ENCODE measurements at regions not wholly inside any gene's neighbourhood (a gene's known extent, or its start where the extent isn't known, plus 50 kb on each side); places are given as distances from the start of the nearest gene placed in this dataset.

DNA sequence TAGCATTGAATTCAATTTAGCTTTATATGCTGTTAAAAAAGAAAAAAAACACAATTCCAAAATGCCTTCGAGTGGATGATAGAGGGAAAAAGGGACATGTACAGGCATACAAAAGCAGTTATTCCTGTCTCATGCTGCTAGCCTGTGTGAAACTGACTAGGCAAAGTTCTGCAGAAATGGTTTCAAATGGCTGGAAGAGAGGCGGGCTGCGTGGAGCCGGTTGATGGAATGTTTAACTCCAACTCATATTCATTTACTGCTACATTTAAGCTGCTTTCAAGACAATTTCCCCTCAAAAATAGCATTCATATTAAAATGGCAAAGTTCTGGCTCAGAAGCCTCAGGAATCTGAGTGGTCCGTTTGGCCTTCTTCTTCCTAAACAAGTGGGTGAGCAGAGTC, 143.8 kb upstream of the PPARGC1A start:
- DNase-seq, result no peak

DNA sequence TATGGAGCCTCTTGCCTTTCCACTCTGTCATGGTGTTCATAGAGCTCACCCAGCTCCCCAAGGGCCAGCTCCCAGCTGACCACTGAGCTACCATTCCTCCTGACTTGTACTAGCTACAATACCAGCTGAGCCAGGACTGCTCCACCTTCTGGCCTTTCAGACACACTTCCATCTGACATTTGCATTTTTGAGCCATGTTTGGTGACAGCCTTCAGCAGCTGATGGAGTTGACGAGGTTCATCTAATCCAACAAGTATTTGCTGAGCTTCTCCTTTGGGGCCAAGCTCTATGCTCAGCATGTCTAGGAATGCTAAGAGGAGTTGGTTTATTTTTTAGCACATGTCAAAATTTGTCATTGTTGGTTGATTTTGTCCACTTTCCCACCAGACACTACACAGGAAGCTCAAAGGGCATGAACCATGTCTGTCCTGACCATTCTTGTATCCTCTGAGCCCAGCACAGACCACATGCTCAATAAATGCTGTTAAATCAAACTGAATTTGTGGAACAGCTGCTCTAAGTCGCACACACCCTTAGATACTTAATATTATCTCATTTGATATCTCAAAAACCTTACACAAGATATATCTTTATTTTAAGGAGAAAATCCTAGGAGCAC, 142.6 kb upstream of the PPARGC1A start:
- no peak for DNase-seq

DNA sequence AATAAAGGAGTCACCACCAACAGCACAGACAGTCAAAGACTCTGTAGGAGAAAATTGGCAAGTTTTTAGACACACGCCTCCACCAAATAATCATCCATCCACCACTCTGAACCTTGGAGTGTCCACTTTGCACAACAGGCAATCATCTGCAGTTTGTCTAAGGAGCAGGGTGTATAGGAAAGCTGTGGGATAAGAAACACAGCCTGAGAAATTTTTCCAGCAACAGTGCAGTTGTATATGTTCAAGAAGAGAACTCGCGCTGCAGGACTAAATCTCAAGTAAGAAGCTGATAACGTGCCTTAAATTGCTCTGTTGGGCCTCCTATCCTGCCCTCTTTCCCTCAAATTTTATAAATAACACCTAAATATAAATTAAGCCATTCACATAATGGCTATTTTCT, 136.7 kb upstream of the PPARGC1A start:
- DNase-seq, result no peak

DNA sequence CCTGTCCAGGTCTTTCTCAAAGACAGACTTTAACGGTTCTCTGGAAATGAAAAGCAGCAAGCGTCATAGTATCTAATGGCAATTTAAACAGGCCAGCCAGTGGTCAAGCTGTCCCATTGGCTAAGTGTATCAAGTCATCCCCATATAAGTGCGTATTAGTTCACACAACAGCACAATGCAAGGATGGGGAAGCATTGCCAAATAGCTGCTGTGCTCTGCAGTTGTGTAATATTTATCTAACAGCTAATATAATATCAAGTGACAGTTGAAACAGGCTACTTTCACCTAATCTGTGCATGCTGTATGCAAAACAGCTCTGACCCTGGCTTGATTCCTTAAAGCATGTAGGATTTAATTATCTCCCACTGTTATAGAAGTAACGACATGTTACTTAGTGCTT, 134.8 kb upstream of the PPARGC1A start:
- no peak for DNase-seq

DNA sequence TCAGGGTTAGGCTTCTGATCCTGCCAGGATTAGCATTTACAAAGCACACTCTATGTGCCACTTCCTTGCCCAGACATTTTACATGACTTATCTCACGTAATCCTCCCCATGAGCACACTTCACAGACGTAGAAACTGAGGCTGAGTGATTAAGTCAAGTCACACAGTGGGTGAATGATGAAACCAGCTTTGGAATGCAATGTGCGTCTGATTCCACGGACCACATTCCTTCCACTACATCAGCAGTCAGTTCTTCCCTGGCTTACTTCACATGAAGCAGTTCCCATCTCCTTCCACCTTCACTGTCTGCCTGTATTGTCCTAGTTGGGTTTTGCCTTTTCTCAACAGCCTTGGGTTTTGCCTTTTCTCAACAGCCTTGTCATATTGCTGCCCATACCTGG, 134.3 kb upstream of the PPARGC1A start:
- no peak for DNase-seq

DNA sequence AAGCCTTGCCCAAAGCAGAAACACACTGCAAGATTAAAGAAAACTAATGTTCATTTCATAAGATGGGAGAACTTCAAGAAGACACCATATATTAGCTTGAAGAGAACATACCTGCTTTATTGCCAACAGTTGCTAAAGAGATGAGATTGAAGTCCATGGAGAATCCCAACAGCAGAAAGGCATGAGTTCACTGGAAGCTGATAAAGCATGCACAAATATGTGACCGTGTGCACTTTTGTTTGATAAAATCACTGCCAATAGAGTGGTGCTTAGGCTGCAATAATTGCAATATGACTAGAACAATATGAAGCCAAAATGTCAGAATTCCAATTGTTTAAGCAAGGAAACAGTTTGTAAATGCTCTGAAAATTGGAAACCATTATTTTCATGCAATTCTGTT, 125.9 kb upstream of the PPARGC1A start:
- DNase-seq, result no peak

DNA sequence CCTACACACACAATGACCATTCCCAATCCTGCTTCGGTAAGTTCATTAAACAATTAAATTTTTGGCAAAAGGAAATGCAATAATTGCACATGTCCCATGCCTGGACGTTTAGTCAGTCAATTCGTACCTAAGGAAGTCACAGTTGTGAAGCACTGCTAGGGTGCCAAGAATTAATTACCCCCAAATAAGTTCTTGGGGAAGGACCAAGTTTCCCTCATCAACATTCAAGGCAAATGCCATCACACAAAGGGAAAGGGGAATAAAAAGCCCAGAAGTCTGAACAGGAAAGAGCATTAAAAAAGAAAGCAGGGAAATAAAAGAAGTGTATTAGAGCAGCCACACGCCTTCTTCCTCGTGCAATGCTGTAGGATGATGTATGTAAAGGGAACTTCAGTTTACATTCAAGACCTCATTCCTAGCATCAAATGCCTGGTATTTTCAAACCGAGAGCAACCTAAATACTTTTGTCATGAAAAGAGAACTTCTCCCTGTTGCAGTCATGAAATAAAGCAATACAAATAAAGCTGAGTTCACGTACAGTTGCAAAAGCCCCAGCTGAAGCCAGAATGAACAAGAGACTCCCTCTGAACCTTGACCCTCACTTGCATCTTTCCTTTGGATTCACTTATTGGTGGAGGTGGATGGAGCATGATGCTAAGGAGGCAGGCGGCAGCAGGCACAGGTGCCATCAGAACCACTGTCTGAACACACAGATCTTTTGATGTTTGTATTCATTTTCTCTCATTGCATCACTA, 124.0 kb upstream of the PPARGC1A start:
- no peak for DNase-seq

DNA sequence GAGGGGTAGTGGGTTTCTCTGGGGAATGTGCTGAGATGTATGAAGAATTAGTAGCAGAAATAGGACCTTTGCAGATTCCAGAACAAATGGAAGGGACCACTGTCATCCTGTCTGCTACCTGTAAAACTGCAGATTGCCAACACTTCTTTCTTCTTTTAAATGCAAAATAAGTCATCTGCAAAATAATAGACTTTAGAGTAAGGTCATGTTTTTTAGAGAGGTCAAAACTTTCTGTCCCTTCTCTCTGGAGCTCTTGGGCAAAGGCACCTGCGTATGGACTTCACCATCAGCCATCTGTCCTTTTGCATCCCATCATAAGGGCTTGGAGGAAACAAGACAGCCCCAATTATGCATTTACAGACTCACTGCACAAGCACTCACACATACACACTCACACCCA, 121.1 kb upstream of the PPARGC1A start:
- no peak for DNase-seq

DNA sequence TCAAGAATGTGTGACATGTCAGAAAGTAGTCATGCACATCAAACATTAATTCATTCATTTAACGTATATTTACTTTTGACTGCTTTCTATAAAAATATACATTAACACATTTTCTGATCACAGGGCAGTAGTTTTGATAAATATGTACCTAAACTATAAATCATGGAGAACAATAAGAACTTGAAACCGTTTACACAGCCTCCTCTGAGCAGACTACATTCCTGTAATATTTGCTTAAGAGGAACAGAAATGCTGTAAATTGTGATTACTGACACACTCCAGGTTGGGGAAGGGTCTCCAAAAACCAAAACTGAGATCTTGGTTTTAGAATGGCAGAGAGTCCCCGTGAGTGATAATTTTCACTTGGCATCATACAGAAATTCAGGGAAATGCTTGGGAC, 120.7 kb upstream of the PPARGC1A start:
- DNase-seq, result no peak

DNA sequence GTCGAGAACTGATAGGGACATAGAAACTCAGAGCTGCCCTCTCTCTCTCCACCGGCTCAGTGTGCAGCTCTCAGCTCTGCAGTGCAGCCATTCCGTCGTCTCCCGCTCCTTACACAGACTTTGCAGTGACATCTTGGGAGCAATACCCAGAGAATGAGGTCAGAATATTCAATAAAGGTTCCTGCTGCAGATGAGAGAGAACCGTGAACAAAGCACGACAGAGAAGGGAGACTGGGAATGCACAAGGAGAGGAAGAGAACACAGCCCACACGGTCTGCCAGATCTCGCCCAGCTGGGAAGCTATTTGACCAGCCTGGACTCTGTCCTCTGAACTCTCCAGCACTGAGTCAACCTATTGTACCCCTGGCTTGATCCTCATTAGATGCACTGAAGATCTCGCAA, 118.0 kb upstream of the PPARGC1A start:
- DNase-seq, result no peak

DNA sequence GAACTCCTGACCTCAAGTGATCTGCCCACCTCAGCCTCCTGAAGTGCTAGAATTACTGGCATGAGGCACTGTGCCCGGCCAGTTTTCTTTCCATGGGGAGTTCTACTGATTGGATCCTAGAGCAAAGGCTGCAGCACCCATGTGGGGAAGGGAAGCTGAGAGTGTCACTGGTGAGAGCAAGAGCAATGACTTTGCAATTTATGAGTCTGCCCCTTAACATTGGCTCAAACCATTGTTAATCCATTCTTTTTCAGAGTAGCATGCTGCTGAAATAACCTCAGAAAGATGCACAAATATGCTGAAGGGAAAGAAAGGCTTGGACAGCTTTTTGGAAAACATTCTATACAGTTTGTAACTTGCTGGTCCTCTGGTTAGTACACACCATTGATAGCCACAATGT, 116.4 kb upstream of the PPARGC1A start:
- no peak for DNase-seq

DNA sequence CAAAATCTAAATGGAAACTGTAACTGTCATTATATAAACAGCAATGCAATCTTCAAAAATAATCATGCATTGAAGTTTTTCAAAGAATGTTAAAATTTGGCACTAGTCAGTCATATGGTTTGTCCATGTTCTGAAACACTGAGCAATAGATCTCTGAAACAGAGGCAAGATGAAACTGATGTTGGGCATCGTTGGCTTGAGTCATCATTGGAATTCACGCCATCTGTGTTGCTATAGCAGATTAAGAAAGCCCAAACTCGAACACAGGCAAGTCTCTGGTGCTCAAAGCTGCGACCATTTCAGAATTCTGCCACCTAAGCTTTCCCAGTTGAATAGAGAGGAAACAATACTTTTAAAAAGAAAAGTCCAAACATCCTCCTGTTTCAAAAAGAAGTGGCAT, 114.1 kb upstream of the PPARGC1A start:
- DNase-seq, result no peak

DNA sequence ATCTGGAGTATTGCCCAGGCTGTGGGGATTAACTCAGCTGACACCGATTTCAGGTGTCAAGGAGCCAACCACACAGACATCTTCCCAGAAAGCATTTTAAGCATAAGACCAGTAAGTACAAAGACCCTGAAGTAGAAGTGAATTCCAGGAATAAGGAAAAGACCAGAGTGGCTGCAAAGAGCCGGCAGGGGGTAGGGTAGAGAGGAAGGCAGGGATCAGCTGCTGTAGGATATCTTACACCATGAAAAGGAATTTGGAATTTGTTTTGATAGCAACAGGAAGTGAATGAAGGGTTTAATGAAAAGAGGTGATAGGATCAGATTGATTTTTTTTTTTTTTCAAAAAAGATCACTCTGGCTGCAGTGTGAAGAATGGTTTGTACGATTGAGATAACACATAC, 113.6 kb upstream of the PPARGC1A start:
- no peak for DNase-seq

DNA sequence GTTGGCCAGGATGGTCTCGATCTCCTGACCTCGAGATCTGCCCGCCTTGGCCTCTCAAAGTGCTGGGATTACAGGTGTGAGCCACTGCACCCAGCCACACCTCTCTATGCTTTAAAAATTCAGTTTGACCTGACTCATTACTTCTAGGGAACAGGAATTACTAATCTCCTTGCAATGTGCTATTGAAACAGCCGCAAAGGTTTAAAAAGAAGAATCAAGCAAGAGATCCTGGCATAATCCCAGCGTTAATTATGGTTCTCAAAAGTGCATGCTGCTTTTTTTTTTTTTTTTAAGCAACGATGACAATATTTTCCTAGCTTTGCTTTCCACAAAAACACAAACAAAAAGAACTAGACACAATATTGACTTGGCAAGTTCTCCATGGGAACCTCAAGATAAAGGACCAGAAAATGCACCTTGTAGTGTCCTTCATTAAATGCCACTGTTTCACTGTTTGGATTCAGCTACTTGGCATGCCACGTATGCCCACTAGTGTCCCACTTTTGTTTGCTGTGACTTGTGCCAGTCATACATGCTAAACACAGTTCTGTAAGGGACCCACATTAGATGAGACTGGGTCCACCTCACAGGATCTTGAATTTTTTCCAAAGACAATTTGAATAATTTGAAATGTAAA, 112.6 kb upstream of the PPARGC1A start:
- DNase-seq, result no peak

DNA sequence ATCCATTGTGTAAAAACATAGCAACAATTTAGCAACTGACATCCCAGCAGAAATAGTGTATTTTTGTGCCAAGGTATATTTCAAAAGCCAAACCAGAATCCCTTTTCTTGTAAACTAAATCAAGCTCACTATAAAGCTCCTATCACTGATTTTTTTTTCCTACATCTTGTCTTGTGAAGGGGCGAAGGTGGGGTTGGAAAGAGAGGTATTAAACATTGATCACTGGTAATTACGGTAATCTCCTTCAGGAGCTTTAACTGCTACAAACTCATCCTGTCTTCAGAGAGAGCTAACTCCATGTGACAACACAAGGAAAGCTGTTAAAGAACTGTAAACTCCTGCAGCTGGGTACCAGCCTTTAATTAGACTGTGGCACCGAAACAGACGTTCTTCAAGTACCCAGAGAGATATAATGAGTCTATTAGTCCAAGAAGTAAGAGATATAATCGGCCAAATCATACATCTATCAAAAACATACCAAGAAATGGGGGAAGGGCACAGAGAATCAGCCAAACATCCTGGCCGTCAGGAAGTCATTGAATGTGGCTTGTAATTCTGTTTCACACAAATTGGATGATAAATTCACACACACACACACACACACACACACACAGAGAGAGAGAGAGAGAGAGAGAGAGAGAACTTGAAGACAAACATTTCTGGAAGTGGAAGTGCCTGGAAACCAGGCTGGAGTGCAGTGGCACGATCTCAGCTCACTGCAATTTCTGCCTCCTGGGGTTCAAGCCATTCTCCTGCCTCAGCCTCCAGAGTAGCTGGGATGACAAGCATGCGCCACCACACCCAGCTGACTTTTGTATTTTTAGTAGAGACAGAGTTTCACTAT, 111.9 kb upstream of the PPARGC1A start:
- no peak for DNase-seq

DNA sequence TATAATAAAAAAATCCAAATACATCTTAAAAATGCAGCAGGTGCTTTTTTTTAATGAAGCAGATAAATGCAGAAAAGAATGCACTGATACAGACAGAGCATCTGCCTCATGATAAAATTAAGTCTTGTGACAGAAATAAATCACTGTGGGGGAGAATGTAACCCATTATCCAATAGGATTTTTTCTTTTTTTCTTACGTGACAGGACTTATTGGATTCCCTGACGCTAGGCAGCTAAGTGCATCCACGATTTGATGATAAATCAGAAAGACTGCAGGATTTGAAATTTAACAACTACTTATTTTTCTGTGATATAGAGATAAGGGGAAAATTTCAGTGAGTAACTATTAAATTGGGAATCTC, 110.6 kb upstream of the PPARGC1A start:
- no peak for DNase-seq

DNA sequence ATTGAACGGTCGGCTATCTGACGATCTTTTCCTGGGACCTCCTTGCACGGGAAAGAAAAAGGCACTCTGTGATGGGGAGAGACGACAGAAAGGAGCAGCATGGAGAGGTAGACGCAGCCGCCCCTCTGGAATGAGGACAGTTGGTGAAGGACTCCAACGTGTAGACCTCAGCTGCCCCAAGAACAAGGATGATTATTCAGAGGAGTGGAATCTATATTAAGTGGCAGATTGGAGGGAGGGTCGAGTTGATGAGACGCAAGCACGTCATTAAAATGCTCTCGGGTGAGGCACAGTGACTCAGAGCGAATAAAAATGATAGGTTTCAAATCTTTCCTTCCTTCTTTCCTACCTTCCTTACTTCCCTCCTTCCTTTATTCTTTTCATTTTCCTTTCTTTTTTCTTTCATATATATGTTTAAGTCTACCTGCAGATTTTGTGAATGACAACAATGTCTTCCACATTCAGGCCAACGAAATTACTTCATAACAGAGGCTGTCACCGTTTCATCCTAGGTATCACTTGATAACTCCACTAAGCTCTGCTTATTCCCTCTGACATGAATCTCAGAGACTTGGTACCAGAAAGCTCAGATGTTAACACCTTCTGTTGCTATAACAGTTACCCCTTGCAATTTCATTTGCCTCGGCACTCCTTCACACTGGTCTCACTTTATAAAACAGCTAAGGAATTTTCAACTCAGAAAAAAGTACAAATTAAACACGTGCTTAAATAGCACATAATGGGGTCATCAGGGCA, 110.0 kb upstream of the PPARGC1A start:
- no peak for DNase-seq

DNA sequence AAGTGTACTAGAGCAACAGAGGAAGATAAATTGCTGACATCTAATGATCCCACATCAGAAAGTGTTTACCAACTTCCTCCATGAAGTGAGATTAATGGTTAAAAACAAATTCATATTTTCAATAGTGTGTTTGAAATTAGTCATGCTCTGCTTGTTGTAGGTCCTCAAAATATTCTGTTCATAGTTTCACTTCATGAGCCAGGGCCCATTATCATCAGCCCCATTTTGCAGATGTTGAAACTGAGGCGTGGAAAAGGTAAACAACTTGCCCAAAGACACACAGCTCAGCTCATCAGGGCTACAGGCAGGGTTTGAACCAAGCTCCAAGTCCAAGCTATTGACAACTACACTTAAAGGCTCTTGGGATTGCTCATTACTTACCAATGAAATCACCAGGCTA, 103.5 kb upstream of the PPARGC1A start:
- DNase-seq, result no peak

DNA sequence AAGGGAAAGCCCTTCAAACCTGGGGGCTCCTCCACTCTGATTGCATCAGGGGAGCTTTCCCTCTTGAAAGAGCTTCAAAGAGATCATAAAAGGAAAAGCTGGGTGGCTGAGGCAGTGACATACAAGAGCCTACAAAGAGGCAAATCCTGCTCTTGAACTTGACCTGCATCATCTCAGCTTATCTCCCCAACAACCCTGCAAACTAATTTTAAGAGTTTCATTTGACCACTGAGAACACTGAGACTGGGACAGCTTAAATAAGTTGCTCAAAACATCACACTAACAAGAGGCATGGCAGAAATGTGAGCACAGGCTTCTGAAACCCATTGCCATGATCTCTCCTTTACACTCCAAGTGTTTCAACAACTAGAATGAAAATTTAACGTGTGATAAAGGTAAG, 101.6 kb upstream of the PPARGC1A start:
- no peak for DNase-seq

DNA sequence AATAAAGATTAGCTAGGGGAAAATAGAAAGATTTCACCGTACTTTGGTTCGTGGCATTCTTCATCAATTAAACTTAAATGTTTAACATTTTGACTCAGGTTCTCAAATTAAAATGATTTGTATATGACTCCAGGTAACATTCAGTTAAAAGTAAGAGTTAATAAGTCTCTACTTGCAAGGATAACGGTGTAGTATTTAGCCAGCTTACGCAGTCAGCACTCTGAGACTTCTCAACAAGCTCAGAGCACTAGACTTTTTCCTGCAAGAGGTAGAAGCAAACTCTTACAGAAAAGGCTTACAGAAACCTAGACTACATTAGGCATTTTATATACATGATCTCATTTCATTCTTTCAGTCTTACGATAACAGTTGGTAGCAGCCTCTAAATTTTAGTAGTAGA, 96.4 kb upstream of the PPARGC1A start:
- DNase-seq, result no peak

DNA sequence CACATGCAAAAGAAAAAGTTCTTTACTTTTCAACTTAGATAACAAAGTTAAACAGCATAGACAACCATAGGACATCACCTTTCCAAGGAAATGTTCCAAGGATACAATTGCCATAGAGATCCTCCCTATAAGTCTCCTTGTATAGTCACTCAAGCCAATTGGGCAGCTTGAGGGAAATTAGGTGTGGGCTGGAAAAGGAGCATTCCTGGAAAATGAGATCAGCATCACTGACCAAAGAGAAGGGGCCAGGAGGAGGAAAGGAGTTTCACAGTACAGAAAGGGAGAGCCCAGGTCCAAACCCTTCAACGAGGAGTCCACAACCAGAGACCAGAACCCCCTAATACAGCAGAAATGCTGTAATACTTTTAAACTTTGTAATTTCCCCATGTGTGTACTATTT, 91.5 kb upstream of the PPARGC1A start:
- DNase-seq, result no peak

DNA sequence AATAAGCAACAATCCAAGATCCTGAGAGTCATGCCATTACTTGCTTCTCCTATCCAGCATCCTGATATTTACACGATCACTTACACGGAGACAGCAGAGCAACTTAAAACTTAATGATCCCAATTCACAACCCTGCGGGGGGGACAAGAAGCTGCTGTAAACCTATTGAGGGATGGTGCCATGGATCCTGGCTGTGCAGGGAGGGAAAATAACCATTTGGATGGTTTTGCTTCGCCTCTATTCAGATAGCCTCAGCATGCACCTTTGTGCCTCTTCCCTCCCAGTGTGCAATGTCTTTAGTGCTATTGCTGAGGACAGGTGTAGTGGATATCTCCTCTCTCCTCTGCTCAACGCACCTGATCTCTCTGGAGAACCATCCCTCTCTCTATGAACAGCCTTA, 89.7 kb upstream of the PPARGC1A start:
- DNase-seq, result no peak

DNA sequence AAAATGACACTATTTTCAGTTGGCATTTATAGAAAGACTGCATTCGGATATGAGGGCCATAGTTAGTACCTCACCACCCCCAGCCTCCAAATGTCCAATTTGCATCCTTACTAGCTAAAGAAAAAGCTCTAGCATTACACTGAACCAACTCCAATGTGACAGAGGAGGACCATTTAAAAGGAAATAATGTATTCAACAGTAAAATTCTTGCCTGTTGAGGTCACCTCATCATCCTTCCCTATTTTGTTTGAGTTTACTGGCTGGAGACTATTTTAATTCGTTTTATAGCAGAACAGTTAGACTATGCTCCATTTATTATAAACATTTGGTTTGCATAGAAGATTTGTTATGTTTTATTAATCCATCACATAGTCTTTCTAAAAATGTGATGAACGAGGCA, 88.2 kb upstream of the PPARGC1A start:
- no peak for DNase-seq
